Jurkat, Clone E6-1 (cell line): ENCODE measurements at regions not wholly inside any gene's neighbourhood (a gene's known extent, or its start where the extent isn't known, plus 50 kb on each side); places are given as distances from the start of the nearest gene placed in this dataset.
"Not testable (repeated sequence)": the region's sequence is repeated elsewhere in the genome, so short reads cannot be mapped to it uniquely, and the experiment has no call there.

ENCODE experiments used
- DNase-seq: peaks from one replicate; pipeline ENCODE4 v3.0.0-alpha.2; 2011; ENCODE audit warnings: low read depth, low spot score
- H3K4me3 ChIP-seq: 2 replicates; pipeline ENCODE4 v1.5.1; 2011; ENCODE audit warnings: mild to moderate bottlenecking, low read length, control low read depth, moderate library complexity

DNA sequence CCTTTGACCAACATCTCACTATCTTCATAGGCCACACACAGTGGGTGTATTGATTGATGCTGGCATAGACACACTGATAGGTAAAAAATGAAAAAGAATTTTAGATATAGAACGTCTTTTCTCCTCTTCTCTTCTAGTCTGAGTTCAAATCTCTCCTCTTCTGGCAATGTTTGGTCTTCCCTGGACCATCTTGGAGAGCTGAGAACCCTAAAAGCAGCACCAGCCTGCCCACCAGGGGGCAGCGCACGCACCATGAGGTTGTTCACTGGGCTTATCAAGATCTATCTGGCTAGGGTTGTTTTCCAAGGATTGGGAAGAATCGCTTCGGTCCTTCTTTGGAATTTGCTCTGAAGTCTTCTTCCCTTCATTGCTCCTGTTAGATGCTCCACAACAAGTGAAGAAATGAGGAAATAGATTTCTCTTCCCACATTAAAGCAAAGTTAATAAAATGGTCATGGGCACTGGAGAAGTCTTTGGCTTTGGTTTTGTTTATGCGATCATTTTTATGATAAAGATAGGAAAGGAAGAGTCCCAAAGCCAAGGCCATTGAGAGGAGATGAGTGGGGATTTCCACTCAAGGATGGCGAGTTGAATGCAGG, 104.0 kb upstream of the OLIG2 start:
- no peak for DNase-seq
- no peak overlapping the region for H3K4me3 ChIP-seq

DNA sequence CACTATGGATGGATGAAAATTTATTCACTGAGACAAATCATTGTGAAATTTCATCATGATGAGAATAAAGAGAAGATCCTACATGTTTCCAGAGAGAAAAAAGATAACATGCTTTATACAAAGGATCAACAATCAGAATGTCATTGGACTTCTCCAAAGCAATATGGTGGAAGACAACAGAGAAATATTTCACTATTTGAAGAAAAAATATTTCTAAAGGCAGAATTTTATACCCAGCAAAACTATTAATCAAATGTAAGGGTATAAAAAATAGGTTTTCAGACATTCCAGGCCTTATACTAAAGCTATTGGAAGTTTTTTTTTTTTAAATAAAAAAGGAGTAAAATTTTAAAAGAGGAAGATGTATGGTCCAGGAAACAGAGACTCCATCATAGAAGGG, 100.6 kb upstream of the OLIG2 start:
- H3K4me3 ChIP-seq: no peak overlapping the region
- DNase-seq: no peak

DNA sequence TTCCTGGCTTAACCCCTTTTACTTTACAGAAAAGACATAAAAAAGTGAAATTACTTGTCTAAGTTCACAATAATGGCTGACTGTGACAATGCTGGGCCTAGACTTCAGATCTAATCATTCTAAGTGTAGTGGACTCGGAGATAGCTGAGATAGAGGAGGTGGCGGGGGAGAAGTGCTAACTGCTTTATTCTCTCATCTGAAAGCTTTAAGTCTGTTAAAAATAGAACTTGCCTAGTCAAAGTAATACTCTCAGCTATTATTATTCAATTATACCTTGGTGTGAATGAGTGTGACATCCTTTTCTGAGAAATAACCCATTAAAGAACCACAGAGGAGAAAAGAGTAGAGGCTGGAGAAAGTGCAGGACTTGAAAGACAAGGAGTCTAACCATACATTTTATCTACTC, 96.1 kb upstream of the OLIG2 start:
- H3K4me3 ChIP-seq: no peak overlapping the region
- DNase-seq: no peak

DNA sequence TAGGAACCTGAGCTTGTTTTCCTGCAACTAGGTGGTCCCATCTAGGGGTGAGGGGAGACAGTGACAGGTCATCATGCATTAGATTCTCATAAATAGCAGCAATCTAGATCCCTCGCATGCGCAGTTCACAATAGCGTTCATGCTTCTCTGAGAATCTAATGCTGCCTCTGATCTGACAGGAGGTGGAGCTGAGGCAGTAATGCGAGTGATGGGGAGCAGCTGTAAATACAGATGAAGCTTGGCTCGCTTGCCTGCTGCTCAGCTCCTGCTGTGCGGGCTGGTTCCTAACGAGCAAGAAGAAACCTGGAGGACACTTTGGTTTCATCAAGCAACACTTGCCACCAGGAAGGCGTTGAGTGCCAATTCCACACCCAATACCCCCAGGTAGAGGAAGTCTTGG, 95.1 kb upstream of the OLIG2 start:
- no peak overlapping the region for H3K4me3 ChIP-seq
- DNase-seq: no peak

DNA sequence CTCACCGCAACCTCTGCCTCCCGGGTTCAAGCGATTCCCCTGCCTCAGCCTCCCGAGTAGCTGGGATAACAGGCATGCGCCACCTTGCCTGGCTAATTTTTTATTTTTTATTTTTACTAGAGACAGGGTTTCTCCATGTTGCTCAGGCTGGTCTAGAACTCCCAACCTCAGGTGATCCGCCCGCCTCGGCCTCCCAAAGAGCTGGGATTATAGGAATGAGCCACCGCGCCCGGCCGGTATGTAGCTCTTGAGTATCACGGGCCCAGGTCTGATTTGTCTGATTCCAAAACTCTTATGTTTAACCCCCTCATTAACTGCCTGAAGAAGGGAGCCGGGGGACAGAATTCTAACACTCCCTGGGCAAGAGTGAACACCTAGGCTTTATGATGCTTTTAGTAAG, 91.7 kb upstream of the OLIG2 start:
- not testable (repeated sequence) for DNase-seq

DNA sequence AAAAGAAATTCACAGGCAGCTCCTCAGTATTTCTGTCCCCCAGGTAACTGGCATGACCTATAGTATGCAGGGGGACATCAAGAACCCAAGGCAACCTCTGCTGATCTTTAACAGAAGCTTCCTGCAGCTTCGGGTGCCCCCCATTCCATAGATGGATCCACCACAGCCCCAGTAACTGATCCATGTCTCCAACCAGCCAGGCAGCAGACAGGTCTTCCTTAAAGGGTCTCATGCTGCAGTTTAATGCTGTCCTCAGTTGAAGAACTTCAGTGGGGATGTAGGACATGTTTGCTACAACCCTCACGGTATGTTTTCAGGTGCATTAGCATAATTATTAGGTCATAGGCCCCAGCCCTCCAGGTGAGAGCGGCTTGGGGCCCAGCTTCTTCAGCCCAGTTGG, 90.9 kb upstream of the OLIG2 start:
- H3K4me3 ChIP-seq: no peak overlapping the region

More for the DNA sequence above, 91.7 kb upstream of the OLIG2 start:
- not testable (repeated sequence) for H3K4me3 ChIP-seq

DNA sequence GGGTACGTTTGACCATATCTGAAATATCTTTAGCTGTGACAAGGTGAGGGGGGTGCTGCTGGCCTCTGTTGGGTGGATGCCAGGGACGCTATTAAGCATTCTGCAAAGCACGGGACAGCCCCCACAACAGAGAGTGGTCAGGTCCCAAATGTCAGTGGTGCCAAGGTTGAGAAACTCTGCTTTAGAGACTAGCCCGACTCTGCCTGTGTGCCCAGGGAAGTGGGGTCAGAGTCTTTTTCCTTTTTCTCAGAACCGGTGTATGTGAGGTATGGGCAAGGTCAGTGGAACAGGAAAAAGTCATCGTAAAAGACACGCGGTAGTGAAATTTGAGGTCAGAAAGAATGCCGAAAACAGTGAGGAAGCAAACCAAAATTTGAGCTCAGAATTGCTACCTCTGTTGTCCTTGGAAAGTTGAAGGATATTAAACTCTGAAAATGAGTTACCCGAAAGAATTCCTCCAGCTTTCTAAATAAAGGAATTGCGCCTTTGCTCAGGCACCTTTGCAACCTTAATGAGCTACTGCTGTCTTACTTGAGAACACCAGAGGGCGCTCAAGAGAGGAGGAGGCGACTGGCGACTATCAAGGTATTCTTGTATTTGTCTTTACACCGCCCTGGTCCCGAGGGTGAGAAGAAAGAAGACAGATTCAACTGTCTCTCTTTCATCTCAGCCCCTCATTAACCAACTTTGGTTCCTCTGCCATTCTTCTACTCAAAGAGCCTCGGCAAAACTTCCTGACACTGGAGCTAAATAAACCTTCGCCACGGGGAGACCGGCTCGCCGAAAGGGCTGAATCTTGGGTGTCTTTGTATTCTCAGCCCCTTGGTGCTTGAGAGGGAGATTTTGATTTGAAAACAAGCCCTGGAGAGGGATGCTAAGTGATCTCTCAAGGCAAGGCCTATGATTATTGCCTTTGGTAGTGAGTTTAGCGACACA, 85.4 kb upstream of the OLIG2 start:
- peak; percentile 63 for DNase-seq
- no peak overlapping the region for H3K4me3 ChIP-seq

More for the DNA sequence above, 90.9 kb upstream of the OLIG2 start:
- no peak for DNase-seq

DNA sequence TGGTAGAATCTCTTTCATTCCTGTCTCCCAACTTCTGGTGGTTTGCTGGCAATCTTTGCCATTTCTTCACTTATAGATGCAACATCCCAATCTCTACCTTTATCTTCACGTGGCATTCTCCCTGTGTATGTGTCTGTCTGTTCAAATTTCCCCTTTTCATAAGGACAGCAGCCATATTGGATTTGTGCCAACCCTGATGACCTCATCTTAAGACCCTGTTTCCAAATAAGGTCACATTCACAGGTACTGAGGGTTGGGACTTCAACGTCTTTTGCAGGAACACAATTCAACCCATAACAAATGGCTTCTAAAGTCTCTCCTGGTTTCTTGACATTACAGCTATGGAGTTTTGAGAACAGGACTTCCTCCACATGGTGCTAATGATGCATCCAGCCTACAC, 84.5 kb upstream of the OLIG2 start:
- no peak for DNase-seq
- H3K4me3 ChIP-seq: no peak overlapping the region

DNA sequence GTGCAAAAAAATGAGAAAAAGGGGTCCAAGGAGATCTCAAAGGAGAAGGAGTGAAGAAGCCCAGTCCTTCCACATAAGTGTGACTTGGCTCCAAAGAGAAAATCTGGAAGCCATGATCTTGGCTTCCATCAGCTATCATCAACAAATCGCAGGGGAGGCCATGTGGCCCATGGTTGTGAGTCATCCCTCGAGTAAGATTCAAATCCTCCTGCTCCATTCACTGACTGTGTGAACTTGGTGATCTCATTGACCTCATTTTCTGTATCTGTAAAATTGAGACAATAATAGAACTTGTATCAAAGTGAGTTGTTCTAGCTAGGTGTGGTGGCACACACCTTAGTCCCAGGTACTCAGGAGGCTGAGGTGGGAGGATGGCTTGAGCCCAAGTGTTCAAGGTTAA, 79.1 kb upstream of the OLIG2 start:
- no peak overlapping the region for H3K4me3 ChIP-seq
- DNase-seq: no peak

DNA sequence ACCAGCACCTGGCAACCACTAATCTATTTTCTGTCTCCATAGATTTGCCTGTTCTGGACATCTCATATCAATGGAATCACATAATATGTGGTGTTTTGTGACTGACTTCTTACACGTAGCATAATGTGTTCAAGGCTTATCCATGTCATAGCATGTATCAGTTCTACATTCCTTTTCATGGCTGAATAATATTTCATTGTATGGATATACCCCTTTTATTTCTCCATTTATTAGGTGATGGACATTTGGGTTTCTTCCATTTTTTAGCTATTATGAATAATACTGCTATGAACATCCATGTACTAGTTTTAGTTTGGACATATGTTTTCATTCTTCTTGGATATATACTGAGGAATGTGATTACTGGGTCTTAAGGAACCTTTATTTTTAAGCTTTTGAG, 78.0 kb upstream of the OLIG2 start:
- DNase-seq: no peak
- no peak overlapping the region for H3K4me3 ChIP-seq

DNA sequence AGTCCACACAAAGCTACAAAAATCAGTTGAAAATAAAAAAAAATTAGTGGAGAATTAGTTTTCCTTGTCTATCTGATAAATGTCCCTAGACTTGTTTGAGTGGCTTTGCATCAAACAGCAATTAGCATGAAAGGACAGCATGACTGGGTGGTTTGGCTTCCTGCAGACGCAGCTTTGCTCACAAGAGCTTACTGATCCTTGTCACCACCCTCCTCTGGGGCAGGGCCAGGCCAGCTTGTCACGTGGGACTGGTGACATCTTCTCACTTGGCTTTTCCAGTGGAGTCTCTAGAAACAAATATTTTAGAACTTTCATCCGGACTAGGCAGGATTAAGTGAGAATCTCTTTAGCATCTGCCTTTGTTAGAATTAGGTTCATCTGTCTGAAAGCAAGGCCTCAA, 76.0 kb upstream of the OLIG2 start:
- no peak for DNase-seq
- H3K4me3 ChIP-seq: no peak overlapping the region

DNA sequence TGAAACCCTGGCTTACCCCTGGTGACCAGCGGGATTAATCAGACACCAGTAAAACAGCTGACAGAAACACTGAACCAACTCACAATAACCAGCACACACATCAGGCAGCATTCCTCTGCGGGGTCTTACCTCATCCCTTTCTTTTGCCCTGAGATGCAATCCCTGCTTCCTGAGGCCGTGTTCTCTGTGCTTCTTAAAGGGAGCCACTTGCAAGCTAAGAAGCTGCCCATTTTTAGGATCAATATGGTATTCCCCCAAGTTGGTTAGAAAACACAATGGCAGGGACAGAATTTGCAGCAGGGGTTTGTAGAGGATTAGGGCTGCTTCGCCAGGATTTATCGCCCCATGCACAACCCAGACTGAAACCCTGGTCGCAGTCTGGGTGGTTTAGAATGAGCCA, 74.7 kb upstream of the OLIG2 start:
- H3K4me3 ChIP-seq: no peak overlapping the region
- no peak for DNase-seq

DNA sequence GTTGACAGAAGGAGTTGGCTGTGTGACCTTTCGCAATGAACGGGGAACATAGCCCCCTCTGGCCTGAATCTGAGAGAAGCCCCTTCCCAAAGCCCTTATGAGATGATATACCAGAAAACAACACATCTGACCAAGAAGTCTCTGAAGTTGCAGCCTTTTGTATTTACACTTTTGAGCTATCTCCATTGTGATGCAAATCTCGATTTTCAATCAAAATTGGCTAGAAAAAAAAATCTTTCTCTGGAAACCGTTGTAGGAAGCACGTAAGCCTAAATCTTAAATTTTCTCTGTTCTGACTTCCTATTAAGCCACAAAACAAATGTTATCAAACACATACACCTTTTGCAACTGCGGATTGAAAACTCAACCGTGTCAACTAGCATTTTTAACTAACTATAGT, 71.4 kb upstream of the OLIG2 start:
- DNase-seq: no peak
- no peak overlapping the region for H3K4me3 ChIP-seq

DNA sequence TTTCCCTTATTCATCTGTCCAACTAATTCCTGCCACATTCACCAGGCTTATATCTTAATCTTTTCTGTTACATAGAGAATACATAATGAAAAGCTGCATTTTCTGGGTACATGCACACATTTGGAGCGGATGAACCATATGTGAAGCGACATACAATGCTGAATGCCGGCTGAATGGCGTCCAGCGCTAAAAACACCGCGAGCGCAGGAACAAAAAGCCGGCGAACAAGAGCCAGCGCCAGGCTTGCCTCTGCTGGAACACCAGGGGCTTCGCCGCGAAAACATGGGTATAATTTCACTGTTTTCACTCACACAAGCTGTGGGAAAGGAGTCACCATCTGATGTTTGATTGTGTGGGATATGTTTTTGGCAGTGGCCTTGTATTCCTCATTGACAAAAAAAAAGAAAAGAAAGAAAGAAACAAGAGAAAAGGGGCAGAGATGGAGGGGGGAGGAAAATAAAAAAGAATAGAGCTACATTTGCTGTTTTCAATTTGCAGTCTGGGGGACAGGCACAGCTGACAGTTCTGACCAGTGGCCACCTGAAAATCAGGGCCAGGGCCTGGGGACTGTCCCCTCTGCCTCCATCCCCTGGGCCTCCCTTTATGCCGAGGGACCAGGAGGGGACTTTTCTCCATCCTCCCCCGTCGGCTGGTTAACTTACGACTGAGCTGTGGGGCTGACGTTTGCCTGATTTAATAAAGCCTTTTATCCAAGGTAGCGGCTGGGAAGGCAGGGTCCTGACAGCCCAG, 70.2 kb upstream of the OLIG2 start:
- no peak overlapping the region for H3K4me3 ChIP-seq
- no peak for DNase-seq

DNA sequence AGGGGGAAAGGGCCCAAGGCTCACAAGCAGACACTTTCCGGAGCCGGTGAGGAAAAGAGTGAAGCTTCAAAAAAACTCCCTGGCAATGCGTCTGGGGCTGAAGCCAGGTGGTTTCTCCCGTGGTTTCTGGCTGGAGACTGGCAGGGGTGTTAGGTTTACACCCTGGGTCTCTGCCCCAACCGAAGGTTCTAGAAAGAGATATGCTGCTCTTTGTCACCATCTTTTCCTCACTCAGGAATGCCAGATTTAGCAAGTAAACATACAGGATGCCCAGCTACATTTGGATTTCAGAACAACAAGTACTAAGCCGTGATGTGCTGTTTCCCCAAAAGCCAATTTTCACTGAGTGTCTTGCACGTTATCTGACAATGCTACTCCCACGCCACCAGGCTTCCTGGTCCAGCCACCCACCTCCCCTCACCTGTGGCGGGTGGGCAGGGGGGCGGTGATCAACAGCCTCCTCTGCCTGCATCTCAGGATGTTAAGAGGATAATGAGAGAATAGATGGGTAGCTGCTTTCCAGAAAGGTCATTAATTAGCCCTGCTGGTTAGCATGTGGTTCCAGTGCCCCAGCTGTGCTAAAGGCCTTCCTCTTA, 69.6 kb upstream of the OLIG2 start:
- DNase-seq: no peak
- no peak overlapping the region for H3K4me3 ChIP-seq

DNA sequence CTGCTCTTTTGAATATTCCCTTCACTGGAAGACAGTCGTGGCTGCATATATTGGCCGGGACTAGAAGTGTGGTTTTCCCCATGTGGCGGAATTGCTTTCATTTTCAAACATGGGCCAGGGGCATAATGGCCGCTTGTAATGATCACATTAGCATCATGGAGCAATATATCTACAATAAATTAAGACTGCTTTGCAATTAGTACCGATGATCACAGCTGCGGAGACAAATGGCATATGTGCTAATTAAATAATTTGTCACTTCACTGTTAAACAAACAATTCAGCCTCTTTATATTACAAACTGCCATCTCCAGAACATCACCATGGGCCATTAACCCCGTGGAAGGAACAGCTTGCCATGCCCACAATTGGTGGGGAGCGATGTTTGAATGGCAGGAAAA, 68.2 kb upstream of the OLIG2 start:
- no peak for DNase-seq
- no peak overlapping the region for H3K4me3 ChIP-seq

DNA sequence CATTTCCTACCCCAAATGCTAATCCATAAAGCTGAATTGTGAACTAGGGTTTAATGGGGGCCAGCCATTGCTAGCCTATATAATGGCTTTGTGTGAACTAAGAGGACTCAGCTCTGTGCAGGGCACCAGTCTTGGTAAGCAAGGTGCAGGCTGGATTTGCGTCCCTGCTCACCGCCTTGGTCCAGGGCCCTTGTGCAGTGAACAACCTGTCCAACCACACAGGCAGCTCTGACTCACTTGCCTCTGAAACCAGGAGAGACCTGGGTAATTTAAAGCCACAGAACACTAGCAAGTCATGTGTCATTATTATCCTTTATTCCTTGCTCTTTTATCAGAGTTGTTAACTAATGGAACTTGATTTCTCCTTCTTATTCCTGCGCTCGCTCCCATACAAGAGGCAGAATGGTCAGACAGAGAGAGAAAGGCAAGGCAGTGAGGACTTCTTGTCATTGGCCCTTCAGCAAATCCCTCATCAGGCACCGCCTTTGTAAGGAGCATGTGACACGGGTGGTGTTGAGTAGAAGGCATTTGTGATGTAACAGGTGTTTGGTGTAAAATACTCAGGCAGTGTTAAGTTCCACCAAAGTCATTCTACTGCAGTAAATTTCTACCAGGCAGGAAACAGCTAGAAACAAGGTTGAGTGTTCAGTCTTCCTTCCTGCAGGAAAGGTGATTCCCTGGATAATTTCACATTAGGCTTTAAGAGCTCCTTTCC, 67.3 kb upstream of the OLIG2 start:
- H3K4me3 ChIP-seq: no peak overlapping the region
- DNase-seq: no peak

DNA sequence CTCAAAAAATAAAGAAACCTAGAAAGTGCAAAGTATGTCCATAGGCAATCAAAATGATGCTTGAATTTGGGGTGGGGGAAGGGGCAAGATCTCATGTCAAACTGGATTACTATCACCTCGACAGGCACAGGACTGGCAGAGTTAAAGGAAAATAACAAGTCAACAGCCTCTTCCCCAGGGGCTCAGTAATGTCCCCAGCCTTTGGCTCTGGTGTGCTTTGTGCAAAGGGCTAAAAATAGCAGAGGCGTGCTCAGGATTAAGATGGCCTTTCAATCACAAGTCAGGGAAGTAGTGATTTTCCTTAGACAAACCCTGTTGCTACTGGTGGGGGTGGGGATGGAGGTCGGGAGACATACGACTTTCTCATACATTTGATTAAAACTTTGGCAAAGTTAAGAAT, 63.5 kb upstream of the OLIG2 start:
- DNase-seq: no peak
- H3K4me3 ChIP-seq: no peak overlapping the region

DNA sequence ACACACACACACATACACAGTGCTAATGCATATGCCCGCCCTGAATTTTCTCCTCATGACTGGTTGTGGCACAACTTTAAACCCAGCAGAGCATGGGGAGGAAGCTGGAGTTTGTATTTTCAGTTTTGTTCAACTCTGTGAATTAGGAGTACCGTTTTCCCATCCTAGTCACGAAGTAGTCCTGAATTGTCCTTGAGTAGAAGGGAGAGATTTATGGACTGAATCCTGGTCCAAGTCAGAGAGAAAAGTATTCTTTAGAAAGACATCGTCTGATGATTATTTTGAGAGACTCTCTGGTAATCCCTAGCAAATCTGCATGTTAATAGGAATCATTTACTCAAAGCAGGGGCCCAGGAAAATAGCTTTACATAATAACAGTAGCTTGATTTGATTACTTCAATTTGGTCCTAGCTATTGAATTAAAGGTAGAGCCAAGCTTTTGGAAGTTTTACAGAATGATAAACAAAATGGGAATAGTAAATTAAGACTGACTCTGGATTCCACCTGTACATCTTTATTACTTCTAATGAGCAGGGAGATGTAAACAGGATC, 60.5 kb upstream of the OLIG2 start:
- no peak overlapping the region for H3K4me3 ChIP-seq
- DNase-seq: no peak
